OCI-LY3 (cell line): ENCODE measurements at regions not wholly inside any gene's neighbourhood (a gene's known extent, or its start where the extent isn't known, plus 50 kb on each side); places are given as distances from the start of the nearest gene placed in this dataset.

Experiments
- EZH2phosphoT487 ChIP-seq: fragments of 200-600 bp; shearing (Covaris generic); IDR thresholded peaks from 2 replicates; pipeline ENCODE4 v1.6.1; 2018; ENCODE audit warnings: antibody characterized with exemption, mixed run types, low read depth
- TF ChIP-seq, protein P1 (sequence below): fragments of 200-600, 300-600 bp; sonication (generic); IDR thresholded peaks from 2 replicates; pipeline ENCODE4 v1.5.1; 2014; ENCODE audit warnings: antibody characterized with exemption, low read length, low read depth

DNA sequence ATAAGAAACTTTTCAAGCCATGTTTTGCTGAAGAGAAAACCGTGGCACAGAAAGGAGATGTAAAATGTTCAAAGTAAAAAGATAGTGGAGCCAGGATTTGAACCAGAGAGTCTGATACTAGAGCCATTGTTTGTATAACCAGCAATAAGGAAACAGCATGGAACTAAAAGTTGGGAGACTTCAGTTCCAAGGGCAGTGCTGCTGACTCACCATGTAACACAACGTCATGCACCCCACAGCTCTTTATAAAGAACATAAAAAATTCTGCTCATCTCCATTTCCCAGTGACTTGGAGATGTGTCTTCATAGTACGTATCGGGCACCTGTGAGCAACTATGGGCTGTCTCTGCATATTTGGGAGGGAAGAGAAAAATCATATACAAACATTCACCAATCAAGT lies 353.0 kb upstream of the PIK3C3 start:
- TF ChIP-seq, protein P1, sequence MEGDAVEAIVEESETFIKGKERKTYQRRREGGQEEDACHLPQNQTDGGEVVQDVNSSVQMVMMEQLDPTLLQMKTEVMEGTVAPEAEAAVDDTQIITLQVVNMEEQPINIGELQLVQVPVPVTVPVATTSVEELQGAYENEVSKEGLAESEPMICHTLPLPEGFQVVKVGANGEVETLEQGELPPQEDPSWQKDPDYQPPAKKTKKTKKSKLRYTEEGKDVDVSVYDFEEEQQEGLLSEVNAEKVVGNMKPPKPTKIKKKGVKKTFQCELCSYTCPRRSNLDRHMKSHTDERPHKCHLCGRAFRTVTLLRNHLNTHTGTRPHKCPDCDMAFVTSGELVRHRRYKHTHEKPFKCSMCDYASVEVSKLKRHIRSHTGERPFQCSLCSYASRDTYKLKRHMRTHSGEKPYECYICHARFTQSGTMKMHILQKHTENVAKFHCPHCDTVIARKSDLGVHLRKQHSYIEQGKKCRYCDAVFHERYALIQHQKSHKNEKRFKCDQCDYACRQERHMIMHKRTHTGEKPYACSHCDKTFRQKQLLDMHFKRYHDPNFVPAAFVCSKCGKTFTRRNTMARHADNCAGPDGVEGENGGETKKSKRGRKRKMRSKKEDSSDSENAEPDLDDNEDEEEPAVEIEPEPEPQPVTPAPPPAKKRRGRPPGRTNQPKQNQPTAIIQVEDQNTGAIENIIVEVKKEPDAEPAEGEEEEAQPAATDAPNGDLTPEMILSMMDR = no peak
- no peak for TF ChIP-seq EZH2phosphoT487
